ENCODE measurements at regions not wholly inside any gene's neighbourhood (a gene's known extent, or its start where the extent isn't known, plus 50 kb on each side); places are given as distances from the start of the nearest gene placed in this dataset.

GRCh38 chr17:27982688-27983087, 59.8 kb upstream of the NLK start:
- intact Hi-C loops (cut with DNase I), result no loop called here

DNA sequence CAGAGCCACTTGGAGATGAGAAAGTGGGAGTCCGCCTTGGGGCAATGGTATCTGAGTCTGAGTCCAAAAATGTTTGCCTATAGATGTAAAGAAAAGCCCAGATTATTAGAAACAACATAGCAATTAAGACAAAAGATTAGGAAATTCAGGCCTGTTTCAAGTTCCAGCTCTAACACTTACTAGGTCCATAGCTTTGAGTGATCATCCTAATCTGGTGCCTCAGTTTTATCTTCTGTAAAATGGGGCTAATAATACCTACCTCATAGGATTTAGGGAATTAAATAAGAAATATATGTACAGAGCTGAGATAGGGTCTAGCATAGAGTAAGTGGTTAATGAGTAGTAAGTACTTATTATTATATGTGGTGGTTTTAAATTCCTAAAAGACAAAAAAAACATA, 58.6 kb upstream of the NLK start:
- intact Hi-C loops (cut with DNase I), result no loop called here
- TF ChIP-seq CTCF (IDR thresholded peaks at IDR 0.05) (no peak), POLR2A (IDR thresholded peaks at IDR 0.05) (no peak)
- no peaks in the 10 kb centered on the region for H3K9me3 ChIP-seq
- peaks cover 0 to under 1% of the 10 kb centered on the region in 2 donors for H3K4me1 ChIP-seq
- WGBS, 2 donors, result 87 to 93% methylated on average over 1 of the region's 1 CpG
- H3K27ac ChIP-seq, result no peak overlapping the region
- no peaks in the 10 kb centered on the region for H3K27me3 ChIP-seq
- no peak for DNase-seq
- H3K4me3 ChIP-seq (replicated peaks in 1 of 3), result no peak overlapping the region
- H3K36me3 ChIP-seq, result no peaks in the 10 kb centered on the region

More at GRCh38 chr17:27982688-27983087, 59.8 kb upstream of the NLK start:
- Histone ChIP-seq H3K27ac (no peak overlapping the region), H3K4me3 (replicated peaks in 1 of 3) (no peak overlapping the region), H3K4me1 (no peaks in the 10 kb centered on the region), H3K27me3 (no peaks in the 10 kb centered on the region), H3K36me3 (no peaks in the 10 kb centered on the region), H3K9me3 (no peaks in the 10 kb centered on the region)
- TF ChIP-seq POLR2A (IDR thresholded peaks at IDR 0.05), result no peak
- TF ChIP-seq CTCF (IDR thresholded peaks at IDR 0.05), result no peak
- WGBS, 2 donors, result 90 to 92% methylated on average over 2 of the region's 2 CpGs
- no peak for DNase-seq

- Histone ChIP-seq H3K9me3 (no peaks in the 10 kb centered on the region), H3K4me1 (peaks cover 0 to 6% of the 10 kb centered on the region in 2 donors), H3K4me3 (replicated peaks in 1 of 3) (no peak overlapping the region), H3K27ac (no peak overlapping the region), H3K27me3 (no peaks in the 10 kb centered on the region), H3K36me3 (no peaks in the 10 kb centered on the region)
- 27 to 28% methylated on average over 7 of the region's 7 CpGs for WGBS, 2 donors
- intact Hi-C loops (cut with DNase I), result no loop called here
- TF ChIP-seq CTCF (IDR thresholded peaks at IDR 0.05) (no peak), POLR2A (IDR thresholded peaks at IDR 0.05) (no peak)
- DNase-seq, result no peak
Measured at GRCh38 chr17:27984404-27984803, 58.1 kb upstream of the NLK start.

DNA sequence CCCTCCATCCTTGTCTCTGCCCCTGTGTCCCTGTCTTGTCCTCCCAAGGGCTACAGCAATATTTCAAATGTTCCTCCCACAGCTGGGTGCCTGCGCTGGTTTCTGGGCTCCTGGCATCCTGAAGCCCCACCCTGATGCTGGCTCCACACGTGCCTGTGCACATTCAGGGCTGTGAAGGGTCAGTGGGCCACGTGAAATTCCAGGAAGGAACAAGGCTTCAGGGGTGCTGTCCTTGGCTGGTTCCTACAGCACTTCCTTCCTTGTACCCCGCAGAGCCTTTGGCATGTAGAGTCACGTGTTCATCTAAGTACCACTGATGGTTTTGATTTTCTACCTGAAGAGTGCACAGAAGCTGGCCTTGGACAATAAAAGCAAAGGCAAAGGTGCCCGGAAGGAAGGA, 57.7 kb upstream of the NLK start:
- DNase-seq, result no peak
- intact Hi-C loops (cut with DNase I), result no loop called here
- no peak for TF ChIP-seq CTCF (IDR thresholded peaks at IDR 0.05)
- no peak for TF ChIP-seq POLR2A (IDR thresholded peaks at IDR 0.05)
- Histone ChIP-seq H3K4me3 (replicated peaks in 1 of 3) (no peak overlapping the region), H3K9me3 (no peaks in the 10 kb centered on the region), H3K27me3 (no peaks in the 10 kb centered on the region), H3K4me1 (peaks cover 0 to 6% of the 10 kb centered on the region in 2 donors), H3K27ac (no peak overlapping the region), H3K36me3 (no peaks in the 10 kb centered on the region)
- 34% methylated on average over 6 of the region's 6 CpGs for WGBS, 2 donors

DNA sequence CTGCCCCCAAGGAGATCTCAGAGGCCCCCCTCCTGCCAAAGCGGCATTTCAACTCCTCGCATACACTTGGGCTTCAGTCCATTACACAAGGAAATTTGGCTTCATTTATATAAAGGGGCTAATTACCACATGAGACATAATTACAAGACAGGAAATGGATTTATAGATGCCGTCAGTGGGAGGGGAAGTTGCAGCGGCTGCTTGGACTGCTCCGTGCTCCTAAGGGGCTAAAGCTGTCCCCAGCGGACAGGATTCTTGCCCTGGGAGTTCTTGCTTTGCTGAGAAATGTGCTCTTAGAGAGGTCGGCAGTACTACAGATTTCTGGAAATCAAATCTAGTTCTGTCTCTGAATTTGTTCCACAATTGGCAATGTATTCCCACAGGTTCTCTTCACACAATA, 57.2 kb upstream of the NLK start:
- Histone ChIP-seq H3K4me1 (peaks cover 0 to 6% of the 10 kb centered on the region in 2 donors), H3K4me3 (replicated peaks in 1 of 3) (no peak overlapping the region), H3K9me3 (no peaks in the 10 kb centered on the region), H3K36me3 (no peaks in the 10 kb centered on the region), H3K27me3 (no peaks in the 10 kb centered on the region), H3K27ac (no peak overlapping the region)
- DNase-seq, result no peak
- no peak for TF ChIP-seq CTCF (IDR thresholded peaks at IDR 0.05)
- no peak for TF ChIP-seq POLR2A (IDR thresholded peaks at IDR 0.05)
- intact Hi-C loops (cut with DNase I), result no loop called here
- WGBS, 2 donors, result 52 to 68% methylated on average over 7 of the region's 7 CpGs
